PC-3 (cell line): ENCODE measurements at regions not wholly inside any gene's neighbourhood (a gene's known extent, or its start where the extent isn't known, plus 50 kb on each side); places are given as distances from the start of the nearest gene placed in this dataset.

Source experiments
- ATAC-seq: fragments of 200-7000 bp; cut with Tn5 transposase; 2 replicates; pipeline ENCODE4 v1.9.1; 2020; ENCODE audit warnings: mild to moderate bottlenecking, moderate library complexity
- BruUV-seq: library from RNA; stranded (reverse); fragments of 400-500 nt; replicated peaks from 2 replicates; lab custom pipeline; 2021; lab: Mats Ljungman, UMichigan
- CTCF ChIA-PET: fragments of 300-600 bp; sonication (Branson Sonifier 250); formaldehyde crosslinking; loops from one replicate; lab custom pipeline; 2022; ENCODE audit warnings: antibody characterized with exemption; lab: Charles Lee
- POLR2A ChIA-PET: fragments of 300-600 bp; sonication (Branson Sonifier 250); formaldehyde crosslinking; loops from one replicate; lab custom pipeline; 2022; ENCODE audit warnings: antibody characterized with exemption; ENCODE audit not compliant: unreplicated experiment; lab: Charles Lee
- DNase-seq: peaks from one replicate; pipeline ENCODE4 v3.0.0-alpha.2; 2015
- H2AFZ ChIP-seq: fragments of 300-600 bp; sonication (generic); 2 replicates; pipeline ENCODE4 v1.6.0; 2016; ENCODE audit warnings: antibody characterized with exemption, low read length
- H3F3A ChIP-seq: fragments of 300-600 bp; sonication (generic); one replicate; pipeline ENCODE4 v1.6.0; 2017; ENCODE audit warnings: antibody characterized with exemption, low read length, control low read depth, mild to moderate bottlenecking; ENCODE audit not compliant: unreplicated experiment
- H3K27ac ChIP-seq: fragments of 300-600 bp; sonication (generic); 2 replicates; pipeline ENCODE4 v1.5.1; 2016; ENCODE audit warnings: mild to moderate bottlenecking, low read length
- H3K27me3 ChIP-seq: fragments of 300-600 bp; sonication (generic); 2 replicates; pipeline ENCODE4 v1.6.1; 2016; ENCODE audit warnings: low read length, mixed read lengths
- H3K36me3 ChIP-seq: fragments of 300-600 bp; sonication (generic); 2 replicates; pipeline ENCODE4 v1.6.1; 2016; ENCODE audit warnings: low read depth, mixed run types, low read length, mixed read lengths
- H3K4me1 ChIP-seq: fragments of 300-600 bp; sonication (generic); 2 replicates; pipeline ENCODE4 v1.5.1; 2016; ENCODE audit warnings: low read length; ENCODE audit not compliant: insufficient read depth
- H3K4me2 ChIP-seq: fragments of 300-600 bp; sonication (generic); 2 replicates; pipeline ENCODE4 v1.6.0; 2016; ENCODE audit warnings: low read length
- H3K4me3 ChIP-seq: fragments of 300-600 bp; sonication (generic); 2 replicates; pipeline ENCODE4 v1.5.1; 2016; ENCODE audit warnings: mild to moderate bottlenecking, low read length, mixed read lengths
- H3K79me2 ChIP-seq: fragments of 300-600 bp; sonication (generic); 2 replicates; pipeline ENCODE4 v1.6.1; 2017; ENCODE audit warnings: low read length, mixed read lengths
- H3K9ac ChIP-seq: fragments of 300-600 bp; sonication (generic); 2 replicates; pipeline ENCODE4 v1.6.0; 2016; ENCODE audit warnings: mild to moderate bottlenecking, low read length
- H3K9me2 ChIP-seq: fragments of 300-600 bp; sonication (generic); replicated peaks from 2 replicates; pipeline ENCODE4 v1.6.1; 2016; ENCODE audit warnings: mixed run types, low read length, mixed read lengths
- H3K9me3 ChIP-seq: fragments of 300-600 bp; sonication (generic); 2 replicates; pipeline ENCODE4 v1.6.1; 2016; ENCODE audit warnings: low read length, mixed read lengths
- H4K20me1 ChIP-seq: fragments of 300-600 bp; sonication (generic); 2 replicates; pipeline ENCODE4 v1.6.1; 2016; ENCODE audit warnings: low read length, mixed read lengths
- EZH2 ChIP-seq: fragments of 300-600 bp; sonication (generic); IDR thresholded peaks from one replicate; pipeline ENCODE4 v1.6.1; 2017; ENCODE audit warnings: antibody characterized with exemption, mild to moderate bottlenecking, low read length; ENCODE audit not compliant: unreplicated experiment
- EZH2phosphoT487 ChIP-seq: fragments of 300-600 bp; sonication (generic); IDR thresholded peaks from 2 replicates; pipeline ENCODE4 v1.6.1; 2018; ENCODE audit warnings: mild to moderate bottlenecking, antibody characterized with exemption, low read length, borderline replicate concordance
- intact Hi-C: fragments of 100-400 bp; cut with micrococcal nuclease; formaldehyde crosslinking; loops from 2 replicates; pipeline ENCODE4 v1.9.0; 2023
- TF ChIP-seq, protein P1 (sequence below): fragments of 300-600 bp; sonication (generic); conservative IDR thresholded peaks from 2 replicates; pipeline ENCODE4 v1.5.1; 2017; ENCODE audit warnings: antibody characterized with exemption, low read depth, mild to moderate bottlenecking, low read length

DNA sequence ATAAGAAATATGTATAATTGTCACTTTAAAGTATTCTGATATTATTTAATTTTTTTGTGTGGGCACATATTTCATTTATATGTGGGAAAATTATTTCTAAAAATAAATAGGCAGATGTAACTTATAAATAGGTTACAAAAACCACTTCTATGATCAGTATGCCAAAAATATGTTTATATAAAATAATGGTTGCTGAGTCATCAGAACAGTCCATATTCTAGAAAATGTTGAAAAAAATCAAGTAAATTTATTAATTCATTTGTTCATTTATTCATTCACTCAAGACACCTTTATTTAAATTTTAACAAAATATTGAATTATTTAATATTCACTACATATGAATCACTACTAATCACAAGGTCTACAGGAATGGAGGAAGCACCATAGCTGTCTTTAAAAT, 1387.3 kb upstream of the C9orf72 start:
- no peaks in the 10 kb centered on the region for H4K20me1 ChIP-seq
- no peaks in the 10 kb centered on the region for H3K79me2 ChIP-seq
- no peak overlapping the region for H3K9ac ChIP-seq
- POLR2A ChIA-PET, result no interaction called here
- DNase-seq (no peak), ATAC-seq (no peak)
- H3K27me3 ChIP-seq, result no peaks in the 10 kb centered on the region
- H3F3A ChIP-seq, result no peaks in the 10 kb centered on the region
- H3K4me2 ChIP-seq, result no peak overlapping the region
- TF ChIP-seq EZH2phosphoT487 (no peak), EZH2 (no peak)
- TF ChIP-seq, protein P1, sequence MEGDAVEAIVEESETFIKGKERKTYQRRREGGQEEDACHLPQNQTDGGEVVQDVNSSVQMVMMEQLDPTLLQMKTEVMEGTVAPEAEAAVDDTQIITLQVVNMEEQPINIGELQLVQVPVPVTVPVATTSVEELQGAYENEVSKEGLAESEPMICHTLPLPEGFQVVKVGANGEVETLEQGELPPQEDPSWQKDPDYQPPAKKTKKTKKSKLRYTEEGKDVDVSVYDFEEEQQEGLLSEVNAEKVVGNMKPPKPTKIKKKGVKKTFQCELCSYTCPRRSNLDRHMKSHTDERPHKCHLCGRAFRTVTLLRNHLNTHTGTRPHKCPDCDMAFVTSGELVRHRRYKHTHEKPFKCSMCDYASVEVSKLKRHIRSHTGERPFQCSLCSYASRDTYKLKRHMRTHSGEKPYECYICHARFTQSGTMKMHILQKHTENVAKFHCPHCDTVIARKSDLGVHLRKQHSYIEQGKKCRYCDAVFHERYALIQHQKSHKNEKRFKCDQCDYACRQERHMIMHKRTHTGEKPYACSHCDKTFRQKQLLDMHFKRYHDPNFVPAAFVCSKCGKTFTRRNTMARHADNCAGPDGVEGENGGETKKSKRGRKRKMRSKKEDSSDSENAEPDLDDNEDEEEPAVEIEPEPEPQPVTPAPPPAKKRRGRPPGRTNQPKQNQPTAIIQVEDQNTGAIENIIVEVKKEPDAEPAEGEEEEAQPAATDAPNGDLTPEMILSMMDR, result no peak
- no peaks in the 10 kb centered on the region for H3K9me2 ChIP-seq
- CTCF ChIA-PET, result no interaction called here
- H3K4me1 ChIP-seq, result no peaks in the 10 kb centered on the region
- no peaks in the 10 kb centered on the region for H3K9me3 ChIP-seq
- H3K4me3 ChIP-seq, result no peak overlapping the region
- H2AFZ ChIP-seq, result no peak overlapping the region
- no TSS peak for BruUV-seq
- H3K36me3 ChIP-seq, result no peaks in the 10 kb centered on the region
- intact Hi-C loops, result no loop called here
- no peak overlapping the region for H3K27ac ChIP-seq

GRCh38 chr9:28961623-28962022, 1388.3 kb upstream of the C9orf72 start:
- Histone ChIP-seq H3K36me3 (no peaks in the 10 kb centered on the region), H3K27ac (no peak overlapping the region), H2AFZ (no peak overlapping the region), H3K4me2 (no peak overlapping the region), H3K79me2 (no peaks in the 10 kb centered on the region), H3K9me3 (no peaks in the 10 kb centered on the region), H3K9ac (no peak overlapping the region), H3F3A (no peaks in the 10 kb centered on the region), H3K27me3 (no peaks in the 10 kb centered on the region), H4K20me1 (no peaks in the 10 kb centered on the region), H3K4me1 (no peaks in the 10 kb centered on the region), H3K4me3 (no peak overlapping the region), H3K9me2 (no peaks in the 10 kb centered on the region)
- BruUV-seq, result no TSS peak
- no peak for ATAC-seq
- POLR2A ChIA-PET, result no interaction called here
- no peak for DNase-seq
- TF ChIP-seq, protein P1, result no peak
- TF ChIP-seq EZH2 (no peak), EZH2phosphoT487 (no peak)
- intact Hi-C loops, result no loop called here
- CTCF ChIA-PET, result no interaction called here

GRCh38 chr9:28967226-28967625, 1393.9 kb upstream of the C9orf72 start:
- Histone ChIP-seq H3K4me1 (no peaks in the 10 kb centered on the region), H2AFZ (no peak overlapping the region), H4K20me1 (no peaks in the 10 kb centered on the region), H3K79me2 (no peaks in the 10 kb centered on the region), H3K4me3 (no peak overlapping the region), H3K36me3 (no peaks in the 10 kb centered on the region), H3K9me2 (no peaks in the 10 kb centered on the region), H3K27ac (no peak overlapping the region), H3K9ac (no peak overlapping the region), H3K4me2 (no peak overlapping the region), H3K9me3 (no peaks in the 10 kb centered on the region), H3F3A (no peaks in the 10 kb centered on the region), H3K27me3 (no peaks in the 10 kb centered on the region)
- no peak for ATAC-seq
- CTCF ChIA-PET, result no interaction called here
- BruUV-seq, result no TSS peak
- intact Hi-C loops, result no loop called here
- no peak for DNase-seq
- TF ChIP-seq, protein P1, result no peak
- no peak for TF ChIP-seq EZH2
- no peak for TF ChIP-seq EZH2phosphoT487
- POLR2A ChIA-PET, result no interaction called here
